H1 (cell line): ENCODE measurements at regions not wholly inside any gene's neighbourhood (a gene's known extent, or its start where the extent isn't known, plus 50 kb on each side); places are given as distances from the start of the nearest gene placed in this dataset.

ENCODE experiments used
- CTCF ChIA-PET: fragments of 300-600 bp; sonication (Branson Sonifier 250); formaldehyde crosslinking; loops from one replicate; lab custom pipeline; 2021; ENCODE audit not compliant: partially characterized antibody; lab: Charles Lee
- POLR2A ChIA-PET: fragments of 300-600 bp; sonication (Branson Sonifier 250); formaldehyde crosslinking; loops from one replicate; lab custom pipeline; 2021; ENCODE audit warnings: inconsistent platforms; ENCODE audit not compliant: partially characterized antibody; lab: Charles Lee
- DNase-seq, 2 experiments: peaks; one replicate each; pipeline versions ENCODE4 v3.0.0 to v3.0.0-alpha.2; 2010 to 2022; ENCODE audit warnings: low spot score in 2 of 2, low read depth in 1 of 2, mixed read lengths in 1 of 2
- FAIRE-seq: peaks from 2 replicates; lab custom pipeline; 2011; peaks lifted over from hg19 to GRCh38; lab: Jason Lieb, UNC
- H2AFZ ChIP-seq: 2 replicates; pipeline ENCODE4 v1.8.1; 2012; ENCODE audit warnings: low read length, inconsistent platforms
- H2AK5ac ChIP-seq: 2 replicates; pipeline ENCODE4 v1.6.1; 2013; ENCODE audit warnings: low read depth, low read length
- H2BK120ac ChIP-seq: replicated peaks from 2 replicates; pipeline ENCODE3; 2013; ENCODE audit warnings: low read depth, low read length, inconsistent platforms
- H2BK12ac ChIP-seq: 2 replicates; pipeline ENCODE4 v1.6.1; 2013; ENCODE audit warnings: low read depth, low read length
- H2BK15ac ChIP-seq: 2 replicates; pipeline ENCODE4 v1.6.1; 2013; ENCODE audit warnings: low read length
- H2BK20ac ChIP-seq: 2 replicates; pipeline ENCODE4 v1.6.1; 2013; ENCODE audit warnings: low read length
- H2BK5ac ChIP-seq: 2 replicates; pipeline ENCODE4 v1.6.1; 2013; ENCODE audit warnings: low read depth, low read length
- H3K14ac ChIP-seq: 2 replicates; pipeline ENCODE4 v1.6.1; 2013; ENCODE audit warnings: inconsistent platforms; ENCODE audit not compliant: insufficient read length
- H3K18ac ChIP-seq: 2 replicates; pipeline ENCODE4 v1.6.1; 2013; ENCODE audit warnings: low read length; ENCODE audit errors: extremely low read depth
- H3K23ac ChIP-seq: 2 replicates; pipeline ENCODE4 v1.6.1; 2013; ENCODE audit warnings: inconsistent platforms; ENCODE audit not compliant: insufficient read length
- H3K23me2 ChIP-seq: 2 replicates; pipeline ENCODE4 v1.6.1; 2013; ENCODE audit warnings: low read depth, low read length
- H3K27ac ChIP-seq: 2 replicates; pipeline ENCODE4 v1.6.1; 2011; ENCODE audit warnings: low read depth, low read length, inconsistent platforms
- H3K27me3 ChIP-seq, 4 experiments: replicated peaks in 1 of 4; 1 replicate in 1 of 4; 2 replicates in 3 of 4; pipeline versions ENCODE4 v1.6.1 to v1.8.1; 2011 to 2013; ENCODE audit warnings: low read length in 3 of 4, mild to moderate bottlenecking in 3 of 4, inconsistent platforms in 2 of 4, mixed read lengths in 2 of 4, moderate library complexity in 1 of 4; ENCODE audit not compliant: control insufficient read depth in 3 of 4, insufficient read depth in 3 of 4; ENCODE audit errors: extremely low read depth in 1 of 4
- H3K36me3 ChIP-seq, 4 experiments: 2 replicates each; pipeline versions ENCODE4 v1.6.1 to v1.8.1; 2011 to 2013; ENCODE audit warnings: mild to moderate bottlenecking in 4 of 4, low read length in 3 of 4, moderate library complexity in 2 of 4, control low read depth in 1 of 4, inconsistent platforms in 1 of 4; ENCODE audit not compliant: insufficient read depth in 4 of 4, control insufficient read depth in 2 of 4
- H3K4ac ChIP-seq: replicated peaks from 2 replicates; pipeline ENCODE3; 2013; ENCODE audit warnings: low read length, low read depth, mixed read lengths, inconsistent platforms; ENCODE audit not compliant: insufficient read length
- H3K4me1 ChIP-seq, 4 experiments: replicated peaks in 1 of 4; 1 replicate in 1 of 4; 2 replicates in 3 of 4; pipeline versions ENCODE4 v1.6.1 to v1.8.1; 2011 to 2013; ENCODE audit warnings: low read length in 3 of 4, inconsistent platforms in 2 of 4, mixed read lengths in 1 of 4; ENCODE audit not compliant: insufficient read depth in 4 of 4, control insufficient read depth in 3 of 4
- H3K4me2 ChIP-seq, 2 experiments: 2 replicates each; pipeline versions ENCODE4 v1.6.1 to v1.8.1; 2011 to 2013; ENCODE audit warnings: low read depth in 2 of 2, low read length in 2 of 2, control low read depth in 1 of 2, inconsistent platforms in 1 of 2, mild to moderate bottlenecking in 1 of 2; ENCODE audit not compliant: insufficient read depth in 1 of 2
- H3K4me3 ChIP-seq, 4 experiments: fragments of 200-600, 300-600 bp in 1 of 4; sonication (generic), shearing (Covaris generic), sonication (Bioruptor Twin) in 1 of 4; 2 replicates each; pipeline versions ENCODE4 v1.5.1 to v1.8.1; 2011 to 2016; ENCODE audit warnings: low read length in 4 of 4, low read depth in 3 of 4, control low read depth in 2 of 4, inconsistent platforms in 2 of 4, mild to moderate bottlenecking in 2 of 4, mixed read lengths in 1 of 4, moderate library complexity in 1 of 4; ENCODE audit not compliant: insufficient read depth in 2 of 4; ENCODE audit errors: extremely low read depth in 1 of 4
- H3K56ac ChIP-seq: replicated peaks from 2 replicates; pipeline ENCODE3; 2013; ENCODE audit warnings: low read depth, mild to moderate bottlenecking, mixed read lengths, low read length, inconsistent platforms; ENCODE audit not compliant: insufficient read length
- H3K79me1 ChIP-seq: 2 replicates; pipeline ENCODE4 v1.6.1; 2013; ENCODE audit warnings: low read depth, low read length, control low read depth
- H3K79me2 ChIP-seq, 2 experiments: 2 replicates each; pipeline versions ENCODE4 v1.6.1 to v1.8.1; 2012 to 2013; ENCODE audit warnings: low read length in 2 of 2, mild to moderate bottlenecking in 2 of 2, inconsistent platforms in 1 of 2; ENCODE audit not compliant: insufficient read depth in 2 of 2, control insufficient read depth in 1 of 2
- H3K9ac ChIP-seq, 4 experiments: replicated peaks in 1 of 4; 1 replicate in 1 of 4; 2 replicates in 3 of 4; pipeline versions ENCODE4 v1.6.1 to v1.8.1; 2011 to 2013; ENCODE audit warnings: low read depth in 3 of 4, low read length in 3 of 4, control low read depth in 2 of 4, mild to moderate bottlenecking in 2 of 4, moderate library complexity in 2 of 4, inconsistent platforms in 1 of 4; ENCODE audit errors: extremely low read depth in 1 of 4
- H3K9me3 ChIP-seq, 2 experiments: 2 replicates each; pipeline versions ENCODE4 v1.6.1 to v1.8.1; 2012 to 2013; ENCODE audit warnings: mild to moderate bottlenecking in 2 of 2, moderate library complexity in 2 of 2, control low read depth in 1 of 2, inconsistent platforms in 1 of 2, low read depth in 1 of 2, low read length in 1 of 2, mixed read lengths in 1 of 2; ENCODE audit not compliant: insufficient read depth in 2 of 2
- H4K20me1 ChIP-seq, 2 experiments: replicated peaks in 1 of 2; 2 replicates each; pipeline versions ENCODE3 to v1.8.1; 2011 to 2013; ENCODE audit warnings: inconsistent platforms in 2 of 2, low read length in 2 of 2, mild to moderate bottlenecking in 1 of 2; ENCODE audit not compliant: insufficient read depth in 2 of 2, control insufficient read depth in 1 of 2
- H4K5ac ChIP-seq: 2 replicates; pipeline ENCODE4 v1.6.1; 2013; ENCODE audit warnings: low read length, low read depth, mixed read lengths, inconsistent platforms; ENCODE audit not compliant: insufficient read length
- H4K8ac ChIP-seq: 2 replicates; pipeline ENCODE4 v1.8.0; 2013; ENCODE audit warnings: mild to moderate bottlenecking, moderate library complexity, low read length, inconsistent platforms; ENCODE audit not compliant: insufficient read depth; ENCODE audit errors: extremely low read depth
- H4K91ac ChIP-seq: replicated peaks from 2 replicates; pipeline ENCODE3; 2013; ENCODE audit warnings: low read length, mixed read lengths, inconsistent platforms; ENCODE audit not compliant: insufficient read length
- EGR1 ChIP-seq: IDR thresholded peaks from 2 replicates; pipeline ENCODE4 v1.6.1; 2011; ENCODE audit warnings: low read depth, low read length, borderline replicate concordance
- EZH2 ChIP-seq: fragments of 200-600 bp; sonication (generic); IDR thresholded peaks from 2 replicates; pipeline ENCODE4 v1.7.1; 2012; ENCODE audit warnings: low read depth, mild to moderate bottlenecking, moderate library complexity, low read length, inconsistent platforms; ENCODE audit not compliant: severe bottlenecking
- FOSL1 ChIP-seq: IDR thresholded peaks from 2 replicates; pipeline ENCODE4 v1.6.1; 2011; ENCODE audit warnings: mild to moderate bottlenecking, low read depth, low read length, moderate library complexity; ENCODE audit not compliant: insufficient read depth
- GABPA ChIP-seq: IDR thresholded peaks from 2 replicates; pipeline ENCODE4 v1.6.1; 2011; ENCODE audit warnings: mild to moderate bottlenecking, low read length, moderate library complexity, borderline replicate concordance; ENCODE audit not compliant: insufficient read depth
- KDM1A ChIP-seq: fragments of 200-600, 300-600 bp; sonication (generic); IDR thresholded peaks from 2 replicates; pipeline ENCODE4 v1.7.1; 2016; ENCODE audit warnings: mild to moderate bottlenecking, low read length, borderline replicate concordance
- POLR2A ChIP-seq, 2 experiments: IDR thresholded peaks; 1 replicate in 1 of 2; 2 replicates in 1 of 2; pipeline ENCODE4 v1.6.1; 2011; ENCODE audit warnings: low read depth in 2 of 2, low read length in 2 of 2, mild to moderate bottlenecking in 2 of 2; ENCODE audit errors: control extremely low read depth in 1 of 2
- POLR2AphosphoS5 ChIP-seq: IDR thresholded peaks from 2 replicates; pipeline ENCODE4 v1.6.1; 2011; ENCODE audit warnings: low read depth, low read length
- SAP30 ChIP-seq: fragments of 300-600 bp; sonication (generic); IDR thresholded peaks from 2 replicates; pipeline ENCODE4 v1.7.1; 2012; ENCODE audit warnings: low read length, moderate library complexity, mild to moderate bottlenecking, inconsistent platforms; ENCODE audit not compliant: insufficient read depth, insufficient replicate concordance
- SP4 ChIP-seq: IDR thresholded peaks from 2 replicates; pipeline ENCODE4 v1.6.1; 2012; ENCODE audit warnings: low read length, inconsistent platforms
- WGBS, 2 experiments: shearing (Covaris generic) in 1 of 2; methylation state at CpG; one replicate each; pipeline versions ENCODE4 v1.1.6 to v1.1.7; 2013 to 2015; ENCODE audit warnings: low lambda C conversion rate in 2 of 2, mixed read lengths in 2 of 2, inconsistent platforms in 1 of 2, low coverage in 1 of 2, missing lambda C conversion rate in 1 of 2; ENCODE audit not compliant: insufficient replicate concordance in 2 of 2, insufficient coverage in 1 of 2, insufficient read length in 1 of 2; ENCODE audit errors: extremely low coverage in 1 of 2, missing lambda C conversion rate in 1 of 2; 5-methylcytosine and 5-hydroxymethylcytosine counted together

DNA sequence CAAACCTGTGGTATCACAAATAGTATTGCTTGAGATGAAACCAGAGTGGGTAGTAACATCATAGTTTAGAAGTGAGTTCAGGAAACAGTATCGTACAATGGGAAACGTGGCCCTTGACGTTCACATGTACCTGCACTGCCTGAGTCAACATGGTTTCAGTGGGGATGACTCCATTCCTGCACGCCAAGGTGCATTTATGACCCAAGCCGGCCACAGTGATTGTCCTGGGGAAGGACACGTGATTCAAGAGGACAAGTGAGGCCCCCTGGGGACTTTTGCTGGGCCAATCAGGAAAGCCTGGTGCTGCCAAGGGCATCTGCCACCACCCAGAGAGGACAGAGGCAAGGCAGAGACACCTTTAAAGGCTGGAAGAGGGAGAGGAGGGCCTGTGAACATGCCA lies 119.2 kb downstream of the AXIN2 start:
- Histone ChIP-seq H3K4me2 (no peak overlapping the region), H3K14ac (no peak overlapping the region), H4K5ac (no peak overlapping the region), H2AFZ (no peak overlapping the region), H3K9ac (no peak overlapping the region), H3K9me3 (no peaks in the 10 kb centered on the region), H4K91ac (no peak overlapping the region), H3K56ac (no peak overlapping the region), H2BK5ac (no peak overlapping the region), H2BK15ac (no peak overlapping the region), H3K23ac (no peak overlapping the region), H3K18ac (no peak overlapping the region), H4K8ac (no peak overlapping the region), H3K79me2 (no peaks in the 10 kb centered on the region), H3K27me3 (no peaks in the 10 kb centered on the region), H2BK120ac (no peak overlapping the region), H3K4me3 (no peak overlapping the region), H3K79me1 (no peaks in the 10 kb centered on the region), H4K20me1 (no peaks in the 10 kb centered on the region), H3K23me2 (no peaks in the 10 kb centered on the region), H3K4me1 (no peaks in the 10 kb centered on the region; a peak in 1 of 7 replicates), H3K27ac (no peak overlapping the region), H2BK20ac (no peak overlapping the region), H2BK12ac (0 out of 2 replicates have a peak overlapping the region, but pooled peaks have one; percentile 4), H3K4ac (no peak overlapping the region), H3K36me3 (no peaks in the 10 kb centered on the region), H2AK5ac (no peak overlapping the region)
- FAIRE-seq (no peak), DNase-seq (no peak)
- POLR2A ChIA-PET: interaction anchor here (3.4 kb wide), 1 partner anchor 11 kb away, joined by 19 read pairs; no protein-coding TSS in a partner anchor
- no peak for TF ChIP-seq POLR2A (IDR thresholded peaks at IDR 0.05; ENCODE audit: control extremely low read depth in 1 of 2, low read depth in 2 of 2, low read length in 2 of 2)
- TF ChIP-seq EGR1: no peak
- no peak for TF ChIP-seq POLR2AphosphoS5
- TF ChIP-seq GABPA: no peak
- TF ChIP-seq EZH2: no peak
- no peak for TF ChIP-seq KDM1A
- no peak for TF ChIP-seq SP4
- no peak for TF ChIP-seq FOSL1
- TF ChIP-seq SAP30: no peak
- 85% methylated on average over 6 of the region's 6 CpGs; no CpG with 5 or more reads in 1 of the 2 experiments for WGBS, 2 experiments
- CTCF ChIA-PET: interaction anchor here (1.7 to 2.0 kb wide), 2 partner anchors 8 to 153 kb away, joined by 3 to 9 read pairs; no protein-coding TSS in a partner anchor
